Gastrocnemius medialis (tissue), 4 donors: ENCODE measurements at regions not wholly inside any gene's neighbourhood (a gene's known extent, or its start where the extent isn't known, plus 50 kb on each side); places are given as distances from the start of the nearest gene placed in this dataset.

ENCODE experiments used
- POLR2A ChIP-seq, 2 donors: fragments of 450-650 bp; IDR thresholded peaks; one replicate each; pipeline ENCODE4 v1.6.1; 2017; ENCODE audit warnings: antibody characterized with exemption in 2 of 2, mild to moderate bottlenecking in 2 of 2, moderate library complexity in 2 of 2
- TF ChIP-seq, protein P1 (sequence below), 5 experiments: fragments of 450-650 bp in 3 of 5; fragments of 200-600 bp in 2 of 5; sonication (generic) in 2 of 5; IDR thresholded peaks in 4 of 5; conservative IDR thresholded peaks in 1 of 5; 1 replicate in 4 of 5; 2 replicates in 1 of 5; pipeline ENCODE4 v1.5.1; 2016 to 2019; ENCODE audit warnings: antibody characterized with exemption in 5 of 5, mild to moderate bottlenecking in 3 of 5, moderate library complexity in 3 of 5

DNA sequence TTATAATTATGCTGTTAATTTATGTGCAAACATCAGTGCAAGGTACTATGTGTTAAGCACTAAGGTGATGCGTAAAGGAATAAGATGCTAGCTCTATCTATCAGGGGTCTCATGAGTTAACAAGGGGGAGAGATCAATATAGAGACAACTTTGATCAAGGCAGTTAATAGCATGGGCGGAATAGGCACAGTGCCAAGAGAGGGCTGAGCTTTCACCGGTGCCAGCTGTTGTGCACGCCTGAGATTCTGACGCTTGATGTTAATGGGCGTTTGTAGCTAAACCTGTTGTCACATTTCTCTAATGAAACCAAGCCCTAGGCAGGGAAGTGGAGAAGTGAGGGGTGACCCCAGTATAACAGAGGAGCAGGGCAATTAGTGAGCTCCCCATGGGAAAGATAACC lies 86.0 kb upstream of the NMU start:
- TF ChIP-seq, protein P1, sequence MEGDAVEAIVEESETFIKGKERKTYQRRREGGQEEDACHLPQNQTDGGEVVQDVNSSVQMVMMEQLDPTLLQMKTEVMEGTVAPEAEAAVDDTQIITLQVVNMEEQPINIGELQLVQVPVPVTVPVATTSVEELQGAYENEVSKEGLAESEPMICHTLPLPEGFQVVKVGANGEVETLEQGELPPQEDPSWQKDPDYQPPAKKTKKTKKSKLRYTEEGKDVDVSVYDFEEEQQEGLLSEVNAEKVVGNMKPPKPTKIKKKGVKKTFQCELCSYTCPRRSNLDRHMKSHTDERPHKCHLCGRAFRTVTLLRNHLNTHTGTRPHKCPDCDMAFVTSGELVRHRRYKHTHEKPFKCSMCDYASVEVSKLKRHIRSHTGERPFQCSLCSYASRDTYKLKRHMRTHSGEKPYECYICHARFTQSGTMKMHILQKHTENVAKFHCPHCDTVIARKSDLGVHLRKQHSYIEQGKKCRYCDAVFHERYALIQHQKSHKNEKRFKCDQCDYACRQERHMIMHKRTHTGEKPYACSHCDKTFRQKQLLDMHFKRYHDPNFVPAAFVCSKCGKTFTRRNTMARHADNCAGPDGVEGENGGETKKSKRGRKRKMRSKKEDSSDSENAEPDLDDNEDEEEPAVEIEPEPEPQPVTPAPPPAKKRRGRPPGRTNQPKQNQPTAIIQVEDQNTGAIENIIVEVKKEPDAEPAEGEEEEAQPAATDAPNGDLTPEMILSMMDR (IDR thresholded peaks at IDR 0.05 in 4 of 5, conservative IDR thresholded peaks at IDR 0.05 in 1 of 5) = no peak
- no peak for TF ChIP-seq POLR2A (IDR thresholded peaks at IDR 0.05)
